ENCODE measurements at regions not wholly inside any gene's neighbourhood (a gene's known extent, or its start where the extent isn't known, plus 50 kb on each side); places are given as distances from the start of the nearest gene placed in this dataset.
"Not testable (repeated sequence)": the region's sequence is repeated elsewhere in the genome, so short reads cannot be mapped to it uniquely, and the experiment has no call there.

DNA sequence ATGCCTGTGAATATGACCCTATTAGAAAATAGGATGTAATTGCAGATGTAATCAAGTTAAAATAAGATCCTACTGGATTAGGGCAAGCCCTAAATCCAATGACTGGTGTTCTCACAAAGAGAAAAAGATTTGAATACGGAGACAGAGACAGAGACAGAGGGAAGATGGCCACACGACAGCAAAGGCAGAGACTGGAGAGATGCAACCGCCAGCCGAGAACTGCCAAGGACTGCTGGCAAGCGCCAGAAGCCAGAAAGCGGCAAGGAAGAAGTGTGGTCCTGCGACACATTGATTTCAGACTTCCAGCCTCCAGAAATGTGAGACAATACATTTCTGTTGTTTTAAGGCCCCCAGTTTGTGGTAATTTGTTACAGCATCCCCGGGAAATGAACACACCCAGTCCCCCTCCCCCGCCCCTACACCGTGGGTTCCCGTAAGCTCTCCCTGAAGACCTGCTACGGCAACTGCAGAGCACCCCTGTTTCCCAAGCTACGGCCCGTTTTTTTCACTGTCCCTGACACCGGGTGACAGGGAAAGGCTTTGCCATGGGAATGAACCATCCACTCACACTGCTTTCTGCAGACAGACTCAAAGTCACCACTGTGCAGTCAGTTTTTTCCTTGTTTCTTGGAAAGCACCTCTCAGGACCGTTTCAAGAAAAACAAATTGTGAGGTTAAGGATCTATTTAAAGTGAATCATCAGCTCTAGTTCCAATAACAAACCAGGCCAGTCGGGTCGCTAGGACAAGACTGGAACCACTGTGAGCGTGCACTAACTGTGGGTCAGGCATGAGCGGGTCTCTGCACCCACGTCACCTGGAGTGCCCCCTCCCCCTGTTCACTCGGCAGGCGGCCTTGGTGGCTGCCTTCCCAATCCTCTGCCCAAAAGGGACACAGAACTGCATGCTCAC lies 199.2 kb upstream of the IRF2BP2 start:
- H3K9me3 ChIP-seq (ENCODE audit: control extremely low read depth in 1 of 5, control insufficient read depth in 4 of 5, insufficient read depth in 2 of 5, low read depth in 1 of 5, low read length in 4 of 5); H3K27me3 ChIP-seq (replicated peaks in 2 of 5; ENCODE audit: control insufficient read depth in 4 of 5, insufficient read depth in 5 of 5, low read length in 4 of 5); H3K27ac ChIP-seq (ENCODE audit: insufficient read depth in 1 of 2, low read depth in 1 of 2, low read length in 2 of 2, poor library complexity in 1 of 2, severe bottlenecking in 2 of 2); H3K4me1 ChIP-seq (ENCODE audit: control extremely low read depth in 1 of 4, control insufficient read depth in 4 of 4, insufficient read depth in 4 of 4, low read length in 3 of 4); CTCF ChIA-PET; H3K36me3 ChIP-seq (ENCODE audit: control insufficient read depth in 4 of 4, insufficient read depth in 4 of 4, low read length in 3 of 4); H3K4me3 ChIP-seq (ENCODE audit: control insufficient read depth in 1 of 7, extremely low read depth in 1 of 7, insufficient read depth in 4 of 7, low read depth in 2 of 7, low read length in 6 of 7); POLR2A ChIA-PET; DNase-seq: not testable (repeated sequence)
- WGBS (ENCODE audit: insufficient coverage): 88% methylated on average over 4 of the region's 23 CpGs

DNA sequence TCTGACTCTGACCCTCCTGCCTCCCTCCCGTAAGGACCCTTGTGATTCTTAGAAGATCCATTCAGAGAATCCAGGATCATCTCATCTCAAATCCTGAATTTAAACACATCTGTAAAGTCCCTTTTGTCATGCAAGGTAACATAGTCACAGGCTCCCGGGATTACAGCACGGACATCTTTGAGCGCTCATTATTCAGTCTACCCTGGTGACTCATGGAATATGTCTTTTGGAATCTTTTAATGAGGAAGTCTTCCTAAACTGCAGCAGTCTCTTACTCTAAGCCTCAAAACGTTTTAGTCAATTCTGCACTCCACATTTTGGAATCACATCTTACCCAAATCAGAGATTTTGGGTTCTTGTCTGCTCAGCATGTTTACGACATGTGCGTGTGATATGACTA lies 198.5 kb upstream of the IRF2BP2 start:
- H3K4me1 ChIP-seq (ENCODE audit: control extremely low read depth in 1 of 4, control insufficient read depth in 4 of 4, insufficient read depth in 4 of 4, low read length in 3 of 4); POLR2A ChIA-PET; H3K36me3 ChIP-seq (ENCODE audit: control insufficient read depth in 4 of 4, insufficient read depth in 4 of 4, low read length in 3 of 4); H3K27ac ChIP-seq (ENCODE audit: insufficient read depth in 1 of 2, low read depth in 1 of 2, low read length in 2 of 2, poor library complexity in 1 of 2, severe bottlenecking in 2 of 2); H3K9me3 ChIP-seq (ENCODE audit: control extremely low read depth in 1 of 5, control insufficient read depth in 4 of 5, insufficient read depth in 2 of 5, low read depth in 1 of 5, low read length in 4 of 5); DNase-seq; H3K27me3 ChIP-seq (replicated peaks in 2 of 5; ENCODE audit: control insufficient read depth in 4 of 5, insufficient read depth in 5 of 5, low read length in 4 of 5); CTCF ChIA-PET; H3K4me3 ChIP-seq (ENCODE audit: control insufficient read depth in 1 of 7, extremely low read depth in 1 of 7, insufficient read depth in 4 of 7, low read depth in 2 of 7, low read length in 6 of 7): not testable (repeated sequence)
- 60% methylated on average over 1 of the region's 7 CpGs for WGBS (ENCODE audit: insufficient coverage)

DNA sequence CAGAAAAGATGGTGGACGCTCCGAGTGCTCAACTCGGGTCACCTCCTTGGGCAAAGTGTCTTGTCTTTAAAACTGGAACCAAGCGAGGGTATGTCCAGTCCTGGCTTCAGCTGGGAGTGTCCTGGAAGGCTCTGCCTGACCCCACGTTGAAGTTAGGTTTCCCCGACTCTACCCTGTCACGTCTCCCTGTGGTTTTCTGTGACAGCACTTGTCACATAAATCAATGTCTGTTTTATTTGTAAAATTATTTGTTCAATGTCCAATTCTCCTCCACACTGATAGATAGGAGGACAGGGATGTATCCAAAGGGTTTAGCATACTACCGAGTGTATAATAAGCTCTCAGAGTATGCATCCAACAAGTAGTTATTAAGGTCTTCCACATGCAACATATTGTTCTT lies 197.7 kb upstream of the IRF2BP2 start:
- CTCF ChIA-PET; H3K36me3 ChIP-seq (ENCODE audit: control insufficient read depth in 4 of 4, insufficient read depth in 4 of 4, low read length in 3 of 4); H3K4me3 ChIP-seq (ENCODE audit: control insufficient read depth in 1 of 7, extremely low read depth in 1 of 7, insufficient read depth in 4 of 7, low read depth in 2 of 7, low read length in 6 of 7); H3K27me3 ChIP-seq (replicated peaks in 2 of 5; ENCODE audit: control insufficient read depth in 4 of 5, insufficient read depth in 5 of 5, low read length in 4 of 5); POLR2A ChIA-PET; H3K9me3 ChIP-seq (ENCODE audit: control extremely low read depth in 1 of 5, control insufficient read depth in 4 of 5, insufficient read depth in 2 of 5, low read depth in 1 of 5, low read length in 4 of 5); DNase-seq; H3K4me1 ChIP-seq (ENCODE audit: control extremely low read depth in 1 of 4, control insufficient read depth in 4 of 4, insufficient read depth in 4 of 4, low read length in 3 of 4); H3K27ac ChIP-seq (ENCODE audit: insufficient read depth in 1 of 2, low read depth in 1 of 2, low read length in 2 of 2, poor library complexity in 1 of 2, severe bottlenecking in 2 of 2): not testable (repeated sequence)
- no CpG with 5 or more reads among the region's 8 CpGs for WGBS (ENCODE audit: insufficient coverage)

- H3K4me1 ChIP-seq (ENCODE audit: control extremely low read depth in 1 of 4, control insufficient read depth in 4 of 4, insufficient read depth in 4 of 4, low read length in 3 of 4); CTCF ChIA-PET; H3K4me3 ChIP-seq (ENCODE audit: control insufficient read depth in 1 of 7, extremely low read depth in 1 of 7, insufficient read depth in 4 of 7, low read depth in 2 of 7, low read length in 6 of 7); DNase-seq; H3K9me3 ChIP-seq (ENCODE audit: control extremely low read depth in 1 of 5, control insufficient read depth in 4 of 5, insufficient read depth in 2 of 5, low read depth in 1 of 5, low read length in 4 of 5); POLR2A ChIA-PET; H3K27me3 ChIP-seq (replicated peaks in 2 of 5; ENCODE audit: control insufficient read depth in 4 of 5, insufficient read depth in 5 of 5, low read length in 4 of 5); H3K36me3 ChIP-seq (ENCODE audit: control insufficient read depth in 4 of 4, insufficient read depth in 4 of 4, low read length in 3 of 4); H3K27ac ChIP-seq (ENCODE audit: insufficient read depth in 1 of 2, low read depth in 1 of 2, low read length in 2 of 2, poor library complexity in 1 of 2, severe bottlenecking in 2 of 2): not testable (repeated sequence)
- 100% methylated on average over 5 of the region's 7 CpGs for WGBS (ENCODE audit: insufficient coverage)
These were observed 192.6 kb upstream of the IRF2BP2 start for GRCh38 chr1:234802586-234802985.

DNA sequence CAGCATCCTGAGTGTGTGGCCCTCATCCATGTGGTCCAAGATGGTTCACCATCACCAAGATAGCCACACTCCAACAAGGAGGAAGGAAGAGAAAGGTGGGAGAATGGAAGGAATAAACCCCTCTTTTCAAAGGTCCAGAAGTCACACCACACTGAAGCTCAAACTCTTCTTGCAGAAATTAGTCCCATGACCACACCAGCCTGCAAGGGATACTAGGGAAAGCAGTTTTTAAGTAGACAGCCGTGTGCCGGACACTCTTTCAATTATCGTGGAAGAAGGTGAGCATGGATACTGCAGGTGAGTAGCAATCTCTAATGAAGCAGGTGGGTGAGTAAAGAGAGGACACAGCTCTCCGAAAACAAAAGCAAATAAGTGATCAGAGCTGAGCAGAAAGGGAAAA lies 191.7 kb upstream of the IRF2BP2 start:
- H3K9me3 ChIP-seq (ENCODE audit: control extremely low read depth in 1 of 5, control insufficient read depth in 4 of 5, insufficient read depth in 2 of 5, low read depth in 1 of 5, low read length in 4 of 5); DNase-seq; POLR2A ChIA-PET; H3K36me3 ChIP-seq (ENCODE audit: control insufficient read depth in 4 of 4, insufficient read depth in 4 of 4, low read length in 3 of 4); H3K27me3 ChIP-seq (replicated peaks in 2 of 5; ENCODE audit: control insufficient read depth in 4 of 5, insufficient read depth in 5 of 5, low read length in 4 of 5); H3K4me3 ChIP-seq (ENCODE audit: control insufficient read depth in 1 of 7, extremely low read depth in 1 of 7, insufficient read depth in 4 of 7, low read depth in 2 of 7, low read length in 6 of 7); H3K27ac ChIP-seq (ENCODE audit: insufficient read depth in 1 of 2, low read depth in 1 of 2, low read length in 2 of 2, poor library complexity in 1 of 2, severe bottlenecking in 2 of 2); H3K4me1 ChIP-seq (ENCODE audit: control extremely low read depth in 1 of 4, control insufficient read depth in 4 of 4, insufficient read depth in 4 of 4, low read length in 3 of 4); CTCF ChIA-PET: not testable (repeated sequence)
- 80% methylated on average over 1 of the region's 4 CpGs for WGBS (ENCODE audit: insufficient coverage)

- no CpG with 5 or more reads among the region's 2 CpGs for WGBS (ENCODE audit: insufficient coverage)
- DNase-seq; POLR2A ChIA-PET; H3K4me1 ChIP-seq (ENCODE audit: control extremely low read depth in 1 of 4, control insufficient read depth in 4 of 4, insufficient read depth in 4 of 4, low read length in 3 of 4); H3K4me3 ChIP-seq (ENCODE audit: control insufficient read depth in 1 of 7, extremely low read depth in 1 of 7, insufficient read depth in 4 of 7, low read depth in 2 of 7, low read length in 6 of 7); CTCF ChIA-PET; H3K9me3 ChIP-seq (ENCODE audit: control extremely low read depth in 1 of 5, control insufficient read depth in 4 of 5, insufficient read depth in 2 of 5, low read depth in 1 of 5, low read length in 4 of 5); H3K27me3 ChIP-seq (replicated peaks in 2 of 5; ENCODE audit: control insufficient read depth in 4 of 5, insufficient read depth in 5 of 5, low read length in 4 of 5); H3K36me3 ChIP-seq (ENCODE audit: control insufficient read depth in 4 of 4, insufficient read depth in 4 of 4, low read length in 3 of 4); H3K27ac ChIP-seq (ENCODE audit: insufficient read depth in 1 of 2, low read depth in 1 of 2, low read length in 2 of 2, poor library complexity in 1 of 2, severe bottlenecking in 2 of 2): not testable (repeated sequence)
These were observed 191.2 kb upstream of the IRF2BP2 start for GRCh38 chr1:234801147-234801546.

- 17% methylated on average over 1 of the region's 5 CpGs for WGBS (ENCODE audit: insufficient coverage)
These were observed 190.6 kb upstream of the IRF2BP2 start for GRCh38 chr1:234800563-234800962.

More at GRCh38 chr1:234800563-234800962, 190.6 kb upstream of the IRF2BP2 start:
- POLR2A ChIA-PET; H3K36me3 ChIP-seq (ENCODE audit: control insufficient read depth in 4 of 4, insufficient read depth in 4 of 4, low read length in 3 of 4); H3K27me3 ChIP-seq (replicated peaks in 2 of 5; ENCODE audit: control insufficient read depth in 4 of 5, insufficient read depth in 5 of 5, low read length in 4 of 5); H3K9me3 ChIP-seq (ENCODE audit: control extremely low read depth in 1 of 5, control insufficient read depth in 4 of 5, insufficient read depth in 2 of 5, low read depth in 1 of 5, low read length in 4 of 5); DNase-seq; H3K4me1 ChIP-seq (ENCODE audit: control extremely low read depth in 1 of 4, control insufficient read depth in 4 of 4, insufficient read depth in 4 of 4, low read length in 3 of 4); CTCF ChIA-PET; H3K27ac ChIP-seq (ENCODE audit: insufficient read depth in 1 of 2, low read depth in 1 of 2, low read length in 2 of 2, poor library complexity in 1 of 2, severe bottlenecking in 2 of 2); H3K4me3 ChIP-seq (ENCODE audit: control insufficient read depth in 1 of 7, extremely low read depth in 1 of 7, insufficient read depth in 4 of 7, low read depth in 2 of 7, low read length in 6 of 7): not testable (repeated sequence)
